ENCODE measurements at regions not wholly inside any gene's neighbourhood (a gene's known extent, or its start where the extent isn't known, plus 50 kb on each side); places are given as distances from the start of the nearest gene placed in this dataset.

DNA sequence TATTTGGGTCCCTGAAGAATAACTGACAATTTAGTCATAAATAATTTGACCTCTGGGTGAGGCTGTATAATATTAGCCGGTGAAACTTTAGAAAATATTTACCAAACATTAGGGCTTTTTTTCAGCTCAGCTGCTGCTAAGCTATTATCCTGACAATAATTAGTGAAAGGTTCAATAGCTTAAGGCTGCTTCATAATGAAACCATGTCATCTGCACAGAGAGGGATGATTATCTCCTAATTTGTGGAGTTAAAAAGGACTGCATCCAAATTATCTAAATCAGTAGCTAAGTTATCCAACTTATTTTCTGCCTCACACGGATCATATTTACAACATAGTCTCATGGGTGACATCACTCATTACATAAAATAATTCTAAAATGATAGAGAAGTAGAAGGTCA is 1249.8 kb downstream of the RAPGEF2 start:
- Histone ChIP-seq H3K4me3 (ENCODE audit: low read depth, low read length) (no peak overlapping the region), H2BK120ac (ENCODE audit: insufficient read depth, low read length, poor library complexity) (no peak overlapping the region), H3K4ac (ENCODE audit: low read depth, low read length) (no peak overlapping the region), H3K27ac (ENCODE audit: low read depth, low read length) (no peak overlapping the region), H2AFZ (ENCODE audit: insufficient read depth, low read length, poor library complexity) (no peak overlapping the region), H3K79me2 (ENCODE audit: control insufficient read depth, insufficient read depth, low read length, poor library complexity) (no peaks in the 10 kb centered on the region), H4K8ac (ENCODE audit: low read depth, low read length) (no peak overlapping the region), H4K12ac (ENCODE audit: low read depth, low read length) (no peak overlapping the region), H3K79me1 (ENCODE audit: low read length) (no peaks in the 10 kb centered on the region), H3K18ac (ENCODE audit: low read length) (no peak overlapping the region), H3K27me3 (ENCODE audit: insufficient read depth, low read length) (no peaks in the 10 kb centered on the region), H2BK5ac (ENCODE audit: low read depth, low read length, poor library complexity) (no peak overlapping the region), H3K4me2 (ENCODE audit: low read length) (no peak overlapping the region), H3K36me3 (ENCODE audit: control insufficient read depth in 1 of 2, insufficient read depth in 2 of 2, low read length in 2 of 2) (no peaks in the 10 kb centered on the region), H3K9me3 (ENCODE audit: insufficient read depth, low read depth, low read length) (no peaks in the 10 kb centered on the region), H3K14ac (ENCODE audit: low read length) (no peak overlapping the region), H3K4me1 (ENCODE audit: control insufficient read depth in 1 of 2, insufficient read depth in 2 of 2, low read length in 2 of 2) (no peaks in the 10 kb centered on the region), H3K23ac (ENCODE audit: low read length) (no peak overlapping the region), H2BK12ac (ENCODE audit: low read length) (no peak overlapping the region), H2AK5ac (ENCODE audit: low read length) (no peak overlapping the region), H3K9ac (ENCODE audit: low read length) (no peak overlapping the region), H4K91ac (ENCODE audit: low read depth, low read length) (no peak overlapping the region)
- no CpG with 5 or more reads among the region's 2 CpGs for WGBS (ENCODE audit: extremely low coverage, insufficient coverage, insufficient read length)
- DNase-seq: no peak

DNA sequence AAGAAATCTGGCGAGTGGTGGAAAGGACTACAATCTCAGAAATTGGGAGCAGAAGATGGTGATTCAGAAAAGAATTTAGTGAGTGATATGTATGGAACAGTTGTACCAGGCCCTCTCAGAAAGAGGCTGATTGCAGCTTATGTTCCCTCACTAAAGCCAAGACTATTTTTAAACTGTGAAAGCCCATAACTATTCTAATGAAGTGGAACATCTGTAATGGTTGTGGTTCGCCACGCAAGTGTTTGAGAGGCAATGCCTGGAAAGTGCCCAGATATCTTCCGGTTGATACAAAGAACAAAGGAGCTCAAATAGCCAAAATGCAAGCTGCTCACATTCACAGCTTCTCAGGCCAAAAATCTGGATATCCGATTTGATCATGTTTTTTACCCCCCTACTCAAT is 1250.7 kb downstream of the RAPGEF2 start:
- Histone ChIP-seq H3K9ac (ENCODE audit: low read length) (no peak overlapping the region), H3K4me3 (ENCODE audit: low read depth, low read length) (no peak overlapping the region), H2BK5ac (ENCODE audit: low read depth, low read length, poor library complexity) (no peak overlapping the region), H2AK5ac (ENCODE audit: low read length) (no peak overlapping the region), H2AFZ (ENCODE audit: insufficient read depth, low read length, poor library complexity) (no peak overlapping the region), H3K18ac (ENCODE audit: low read length) (no peak overlapping the region), H4K91ac (ENCODE audit: low read depth, low read length) (no peak overlapping the region), H3K79me2 (ENCODE audit: control insufficient read depth, insufficient read depth, low read length, poor library complexity) (no peaks in the 10 kb centered on the region), H3K79me1 (ENCODE audit: low read length) (no peaks in the 10 kb centered on the region), H3K36me3 (ENCODE audit: control insufficient read depth in 1 of 2, insufficient read depth in 2 of 2, low read length in 2 of 2) (no peaks in the 10 kb centered on the region), H3K27ac (ENCODE audit: low read depth, low read length) (no peak overlapping the region), H3K14ac (ENCODE audit: low read length) (no peak overlapping the region), H4K12ac (ENCODE audit: low read depth, low read length) (no peak overlapping the region), H4K8ac (ENCODE audit: low read depth, low read length) (no peak overlapping the region), H3K23ac (ENCODE audit: low read length) (no peak overlapping the region), H3K4me1 (ENCODE audit: control insufficient read depth in 1 of 2, insufficient read depth in 2 of 2, low read length in 2 of 2) (no peaks in the 10 kb centered on the region), H2BK12ac (ENCODE audit: low read length) (no peak overlapping the region), H3K27me3 (ENCODE audit: insufficient read depth, low read length) (no peaks in the 10 kb centered on the region), H3K9me3 (ENCODE audit: insufficient read depth, low read depth, low read length) (no peaks in the 10 kb centered on the region), H2BK120ac (ENCODE audit: insufficient read depth, low read length, poor library complexity) (no peak overlapping the region), H3K4ac (ENCODE audit: low read depth, low read length) (no peak overlapping the region), H3K4me2 (ENCODE audit: low read length) (no peak overlapping the region)
- no peak for DNase-seq
- no CpG with 5 or more reads among the region's 5 CpGs for WGBS (ENCODE audit: extremely low coverage, insufficient coverage, insufficient read length)

DNA sequence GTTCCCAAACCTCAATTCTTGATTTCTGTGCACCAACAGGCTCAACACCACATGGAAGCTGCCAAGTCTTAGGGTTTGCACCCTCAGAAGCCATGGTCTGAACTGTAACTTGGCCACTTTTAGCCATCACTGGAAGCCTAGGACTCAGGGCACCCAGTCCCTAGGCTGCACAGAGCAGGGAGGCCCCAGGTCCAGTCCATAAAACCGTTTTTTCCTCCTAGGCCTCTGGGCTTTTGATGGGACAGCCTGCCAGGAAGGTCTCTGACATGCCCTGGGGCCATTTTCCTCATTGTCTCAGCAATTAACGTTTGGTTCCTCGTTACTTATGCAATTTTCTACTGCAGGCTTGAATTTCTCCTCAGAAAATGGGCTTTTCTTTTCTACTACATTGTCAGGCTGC is 1259.6 kb downstream of the RAPGEF2 start:
- Histone ChIP-seq H3K36me3 (ENCODE audit: control insufficient read depth in 1 of 2, insufficient read depth in 2 of 2, low read length in 2 of 2) (no peaks in the 10 kb centered on the region), H4K91ac (ENCODE audit: low read depth, low read length) (no peak overlapping the region), H3K79me2 (ENCODE audit: control insufficient read depth, insufficient read depth, low read length, poor library complexity) (no peaks in the 10 kb centered on the region), H3K4me3 (ENCODE audit: low read depth, low read length) (no peak overlapping the region), H3K9me3 (ENCODE audit: insufficient read depth, low read depth, low read length) (peaks cover 3% of the 10 kb centered on the region), H2BK5ac (ENCODE audit: low read depth, low read length, poor library complexity) (no peak overlapping the region), H3K4me2 (ENCODE audit: low read length) (no peak overlapping the region), H2BK12ac (ENCODE audit: low read length) (no peak overlapping the region), H3K4ac (ENCODE audit: low read depth, low read length) (no peak overlapping the region), H4K8ac (ENCODE audit: low read depth, low read length) (no peak overlapping the region), H3K23ac (ENCODE audit: low read length) (no peak overlapping the region), H3K4me1 (ENCODE audit: control insufficient read depth in 1 of 2, insufficient read depth in 2 of 2, low read length in 2 of 2) (peaks cover 0 to 3% of the 10 kb centered on the region in 2 experiments), H3K79me1 (ENCODE audit: low read length) (no peaks in the 10 kb centered on the region), H4K12ac (ENCODE audit: low read depth, low read length) (no peak overlapping the region), H3K27me3 (ENCODE audit: insufficient read depth, low read length) (no peaks in the 10 kb centered on the region), H3K27ac (ENCODE audit: low read depth, low read length) (no peak overlapping the region), H3K9ac (ENCODE audit: low read length) (no peak overlapping the region), H3K14ac (ENCODE audit: low read length) (no peak overlapping the region), H2AK5ac (ENCODE audit: low read length) (no peak overlapping the region), H2BK120ac (ENCODE audit: insufficient read depth, low read length, poor library complexity) (no peak overlapping the region), H3K18ac (ENCODE audit: low read length) (no peak overlapping the region), H2AFZ (ENCODE audit: insufficient read depth, low read length, poor library complexity) (no peak overlapping the region)
- peak in 1 of 2 donors; percentile 4 for DNase-seq
- no CpG with 5 or more reads among the region's 3 CpGs for WGBS (ENCODE audit: extremely low coverage, insufficient coverage, insufficient read length)

DNA sequence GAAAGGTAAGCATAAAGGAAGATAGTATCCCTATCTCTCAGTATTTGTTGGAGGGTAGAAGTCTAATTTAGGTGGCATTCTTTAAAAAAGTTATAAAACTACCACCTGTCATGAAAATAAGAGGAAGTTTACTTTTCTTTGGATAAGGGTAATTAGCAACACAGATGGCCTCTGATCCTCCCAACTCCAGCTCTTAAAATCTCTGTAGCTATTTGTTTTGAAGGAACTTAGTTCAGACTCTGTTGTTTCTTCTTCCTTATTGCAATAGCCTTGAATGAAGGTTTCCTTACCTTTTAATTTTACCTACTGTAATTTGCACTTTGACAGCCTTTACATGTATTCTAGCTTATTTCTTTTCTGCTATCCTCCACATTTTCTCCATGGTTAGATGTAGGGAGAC is 1261.3 kb downstream of the RAPGEF2 start:
- Histone ChIP-seq H2BK5ac (ENCODE audit: low read depth, low read length, poor library complexity) (no peak overlapping the region), H3K79me1 (ENCODE audit: low read length) (no peaks in the 10 kb centered on the region), H3K9me3 (ENCODE audit: insufficient read depth, low read depth, low read length) (peaks cover 3% of the 10 kb centered on the region)

More for the DNA sequence above, 1261.3 kb downstream of the RAPGEF2 start:
- H3K36me3 ChIP-seq (ENCODE audit: control insufficient read depth in 1 of 2, insufficient read depth in 2 of 2, low read length in 2 of 2): no peaks in the 10 kb centered on the region
- no peak overlapping the region for H2AK5ac ChIP-seq (ENCODE audit: low read length)
- H3K4me3 ChIP-seq (ENCODE audit: low read depth, low read length): no peak overlapping the region
- no peak overlapping the region for H2AFZ ChIP-seq (ENCODE audit: insufficient read depth, low read length, poor library complexity)
- no peak for DNase-seq
- H4K91ac ChIP-seq (ENCODE audit: low read depth, low read length): no peak overlapping the region
- H3K27me3 ChIP-seq (ENCODE audit: insufficient read depth, low read length): no peaks in the 10 kb centered on the region
- no peak overlapping the region for H3K14ac ChIP-seq (ENCODE audit: low read length)
- H4K8ac ChIP-seq (ENCODE audit: low read depth, low read length): no peak overlapping the region
- no peak overlapping the region for H3K23ac ChIP-seq (ENCODE audit: low read length)
- no peak overlapping the region for H3K9ac ChIP-seq (ENCODE audit: low read length)
- H3K4me1 ChIP-seq (ENCODE audit: control insufficient read depth in 1 of 2, insufficient read depth in 2 of 2, low read length in 2 of 2): peaks cover 0 to 3% of the 10 kb centered on the region in 2 experiments
- no peak overlapping the region for H2BK120ac ChIP-seq (ENCODE audit: insufficient read depth, low read length, poor library complexity)
- no peak overlapping the region for H2BK12ac ChIP-seq (ENCODE audit: low read length)
- H3K18ac ChIP-seq (ENCODE audit: low read length): no peak overlapping the region
- H3K4me2 ChIP-seq (ENCODE audit: low read length): no peak overlapping the region
- H4K12ac ChIP-seq (ENCODE audit: low read depth, low read length): no peak overlapping the region
- H3K79me2 ChIP-seq (ENCODE audit: control insufficient read depth, insufficient read depth, low read length, poor library complexity): no peaks in the 10 kb centered on the region
- H3K27ac ChIP-seq (ENCODE audit: low read depth, low read length): no peak overlapping the region
- H3K4ac ChIP-seq (ENCODE audit: low read depth, low read length): no peak overlapping the region
